Adipocyte (in vitro differentiated cells): ENCODE measurements at regions not wholly inside any gene's neighbourhood (a gene's known extent, or its start where the extent isn't known, plus 50 kb on each side); places are given as distances from the start of the nearest gene placed in this dataset.

Source experiments
- DNase-seq: peaks from one replicate; pipeline ENCODE4 v3.0.0-alpha.2; 2015; ENCODE audit warnings: low read depth
- H3K27me3 ChIP-seq: replicated peaks from 2 replicates; pipeline ENCODE4 v1.7.0; 2013; ENCODE audit warnings: mild to moderate bottlenecking, low read length, moderate library complexity; ENCODE audit not compliant: control insufficient read depth, insufficient read depth
- H3K36me3 ChIP-seq: 2 replicates; pipeline ENCODE4 v1.7.0; 2013; ENCODE audit warnings: low read length, mild to moderate bottlenecking, moderate library complexity; ENCODE audit not compliant: control insufficient read depth, insufficient read depth, severe bottlenecking
- H3K4me1 ChIP-seq: 2 replicates; pipeline ENCODE4 v1.7.0; 2013; ENCODE audit warnings: mild to moderate bottlenecking, low read length, moderate library complexity; ENCODE audit not compliant: control insufficient read depth, insufficient read depth
- H3K4me3 ChIP-seq: 2 replicates; pipeline ENCODE4 v1.7.0; 2013; ENCODE audit warnings: mild to moderate bottlenecking, low read length, moderate library complexity
- H3K9ac ChIP-seq: 2 replicates; pipeline ENCODE4 v1.7.0; 2013; ENCODE audit warnings: mild to moderate bottlenecking, low read length, moderate library complexity
- H3K9me3 ChIP-seq: 2 replicates; pipeline ENCODE4 v1.7.0; 2013; ENCODE audit warnings: mild to moderate bottlenecking, low read length, moderate library complexity; ENCODE audit not compliant: control insufficient read depth

GRCh38 chr7:1314021-1314907 lies 81.6 kb downstream of the UNCX start:
- no peak for DNase-seq

GRCh38 chr7:1314908-1315450 lies 82.3 kb downstream of the UNCX start:
- Histone ChIP-seq H3K27me3 (peaks cover 4% of the 10 kb centered on the region), H3K4me3 (no peak overlapping the region), H3K9ac (no peak overlapping the region), H3K4me1 (no peaks in the 10 kb centered on the region), H3K36me3 (no peaks in the 10 kb centered on the region), H3K9me3 (peaks cover 7% of the 10 kb centered on the region)
- no peak for DNase-seq

More at GRCh38 chr7:1314021-1314907, 81.6 kb downstream of the UNCX start:
- Histone ChIP-seq H3K9ac (no peak overlapping the region), H3K4me1 (no peaks in the 10 kb centered on the region), H3K27me3 (peaks cover 4% of the 10 kb centered on the region), H3K36me3 (no peaks in the 10 kb centered on the region), H3K9me3 (peaks cover 7% of the 10 kb centered on the region), H3K4me3 (no peak overlapping the region)

GRCh38 chr7:1316086-1316485 lies 83.4 kb downstream of the UNCX start:
- peaks cover 4% of the 10 kb centered on the region for H3K27me3 ChIP-seq
- DNase-seq, result no peak
- H3K4me3 ChIP-seq, result no peak overlapping the region
- peaks cover 7% of the 10 kb centered on the region for H3K9me3 ChIP-seq
- H3K9ac ChIP-seq, result no peak overlapping the region
- no peaks in the 10 kb centered on the region for H3K4me1 ChIP-seq
- no peaks in the 10 kb centered on the region for H3K36me3 ChIP-seq

GRCh38 chr7:1317646-1318045 lies 85.0 kb downstream of the UNCX start:
- Histone ChIP-seq H3K4me3 (no peak overlapping the region), H3K36me3 (no peaks in the 10 kb centered on the region), H3K9me3 (peaks cover 3% of the 10 kb centered on the region), H3K9ac (no peak overlapping the region), H3K4me1 (no peaks in the 10 kb centered on the region), H3K27me3 (peaks cover 15% of the 10 kb centered on the region)
- DNase-seq, result no peak

- H3K9ac ChIP-seq, result no peak overlapping the region
- no peak overlapping the region for H3K4me3 ChIP-seq
- no peaks in the 10 kb centered on the region for H3K9me3 ChIP-seq
- no peaks in the 10 kb centered on the region for H3K36me3 ChIP-seq
- H3K4me1 ChIP-seq, result no peaks in the 10 kb centered on the region
- H3K27me3 ChIP-seq, result peaks cover 15% of the 10 kb centered on the region
- DNase-seq, result no peak
Observed at GRCh38 chr7:1318051-1318450, 85.4 kb downstream of the UNCX start.

- Histone ChIP-seq H3K4me1 (no peaks in the 10 kb centered on the region), H3K4me3 (no peak overlapping the region), H3K36me3 (no peaks in the 10 kb centered on the region), H3K27me3 (peaks cover 15% of the 10 kb centered on the region), H3K9ac (no peak overlapping the region), H3K9me3 (no peaks in the 10 kb centered on the region)
- DNase-seq, result no peak
Observed at GRCh38 chr7:1318661-1319060, 86.0 kb downstream of the UNCX start.

GRCh38 chr7:1320616-1321240 lies 88.1 kb downstream of the UNCX start:
- Histone ChIP-seq H3K9me3 (no peaks in the 10 kb centered on the region), H3K4me3 (no peak overlapping the region), H3K9ac (no peak overlapping the region), H3K4me1 (no peaks in the 10 kb centered on the region), H3K36me3 (no peaks in the 10 kb centered on the region), H3K27me3 (peaks cover 26% of the 10 kb centered on the region)
- no peak for DNase-seq

- Histone ChIP-seq H3K9me3 (no peaks in the 10 kb centered on the region), H3K9ac (no peak overlapping the region), H3K36me3 (no peaks in the 10 kb centered on the region), H3K4me1 (no peaks in the 10 kb centered on the region), H3K4me3 (no peak overlapping the region), H3K27me3 (peaks cover 31% of the 10 kb centered on the region)
- no peak for DNase-seq
Observed at GRCh38 chr7:1321411-1322239, 89.0 kb downstream of the UNCX start.

GRCh38 chr7:1322240-1323110 lies 89.8 kb downstream of the UNCX start:
- no peak for DNase-seq
- H3K27me3 ChIP-seq, result peaks cover 31% of the 10 kb centered on the region
- no peak overlapping the region for H3K4me3 ChIP-seq

GRCh38 chr7:1323178-1324027 lies 90.7 kb downstream of the UNCX start:
- peaks cover 31% of the 10 kb centered on the region for H3K27me3 ChIP-seq
- no peaks in the 10 kb centered on the region for H3K36me3 ChIP-seq
- H3K4me3 ChIP-seq, result no peak overlapping the region
- no peak overlapping the region for H3K9ac ChIP-seq
- no peaks in the 10 kb centered on the region for H3K9me3 ChIP-seq
- DNase-seq, result no peak
- H3K4me1 ChIP-seq, result no peaks in the 10 kb centered on the region

More at GRCh38 chr7:1322240-1323110, 89.8 kb downstream of the UNCX start:
- no peak overlapping the region for H3K9ac ChIP-seq
- no peaks in the 10 kb centered on the region for H3K9me3 ChIP-seq
- no peaks in the 10 kb centered on the region for H3K36me3 ChIP-seq
- no peaks in the 10 kb centered on the region for H3K4me1 ChIP-seq
